Loucy (cell line): ENCODE measurements at regions not wholly inside any gene's neighbourhood (a gene's known extent, or its start where the extent isn't known, plus 50 kb on each side); places are given as distances from the start of the nearest gene placed in this dataset.

Source experiments
- H2AFZ ChIP-seq: fragments of 200-600 bp; sonication (generic); 2 replicates; pipeline ENCODE4 v1.6.0; 2016; ENCODE audit warnings: antibody characterized with exemption, mild to moderate bottlenecking, low read length, moderate library complexity
- H3F3A ChIP-seq: fragments of 200-600 bp; 2 replicates; pipeline ENCODE4 v1.6.0; 2016; ENCODE audit warnings: antibody characterized with exemption, low read depth, mild to moderate bottlenecking
- H3K27me3 ChIP-seq: fragments of 200-600 bp; sonication (generic); 2 replicates; pipeline ENCODE4 v1.6.1; 2014; ENCODE audit warnings: low read length, mild to moderate bottlenecking; ENCODE audit not compliant: insufficient read depth, poor library complexity, severe bottlenecking
- H3K36me3 ChIP-seq: fragments of 200-600 bp; sonication (generic); 2 replicates; pipeline ENCODE4 v1.6.1; 2016; ENCODE audit warnings: low read length; ENCODE audit not compliant: insufficient read depth
- H3K4me1 ChIP-seq: fragments of 200-600 bp; sonication (generic); 2 replicates; pipeline ENCODE4 v1.5.1; 2014; ENCODE audit warnings: low read length, mild to moderate bottlenecking; ENCODE audit not compliant: insufficient read depth, poor library complexity, severe bottlenecking
- H3K4me2 ChIP-seq: fragments of 200-600 bp; sonication (generic); 2 replicates; pipeline ENCODE4 v1.6.0; 2014; ENCODE audit warnings: antibody characterized with exemption, low read length, low read depth, mild to moderate bottlenecking; ENCODE audit not compliant: poor library complexity, severe bottlenecking
- H3K4me3 ChIP-seq: fragments of 200-600 bp; sonication (generic); 2 replicates; pipeline ENCODE4 v1.5.1; 2014; ENCODE audit warnings: low read length, mild to moderate bottlenecking, mixed read lengths; ENCODE audit not compliant: poor library complexity, severe bottlenecking
- H3K79me2 ChIP-seq: fragments of 200-600 bp; sonication (generic); 2 replicates; pipeline ENCODE4 v1.6.1; 2014; ENCODE audit warnings: low read length; ENCODE audit not compliant: insufficient read depth
- H3K9ac ChIP-seq: fragments of 200-600 bp; sonication (generic); 2 replicates; pipeline ENCODE4 v1.6.0; 2014; ENCODE audit warnings: mild to moderate bottlenecking, low read depth, low read length, moderate library complexity; ENCODE audit not compliant: poor library complexity, severe bottlenecking
- H3K9me2 ChIP-seq: fragments of 200-600 bp; sonication (generic); replicated peaks from 2 replicates; pipeline ENCODE4 v1.6.1; 2016; ENCODE audit warnings: low read depth, low read length, mixed read lengths
- H3K9me3 ChIP-seq: fragments of 200-600 bp; sonication (generic); 2 replicates; pipeline ENCODE4 v1.6.1; 2014; ENCODE audit warnings: mild to moderate bottlenecking, antibody characterized with exemption, low read length, low read depth; ENCODE audit not compliant: insufficient read depth
- H4K20me1 ChIP-seq: fragments of 200-600 bp; sonication (generic); 2 replicates; pipeline ENCODE4 v1.6.0; 2014; ENCODE audit warnings: antibody characterized with exemption, low read length, mild to moderate bottlenecking; ENCODE audit not compliant: insufficient read depth, poor library complexity, severe bottlenecking
- CTCF ChIP-seq: fragments of 200-600 bp; sonication (generic); conservative IDR thresholded peaks from 2 replicates; pipeline ENCODE4 v1.5.1; 2014; ENCODE audit warnings: mild to moderate bottlenecking, antibody characterized with exemption, low read length
- EZH2phosphoT487 ChIP-seq: fragments of 200-600 bp; IDR thresholded peaks from 2 replicates; pipeline ENCODE4 v1.6.1; 2018; ENCODE audit warnings: antibody characterized with exemption, mild to moderate bottlenecking, moderate library complexity, borderline replicate concordance

- Histone ChIP-seq H3F3A (no peaks in the 10 kb centered on the region), H4K20me1 (no peaks in the 10 kb centered on the region), H3K9me3 (no peaks in the 10 kb centered on the region), H3K9me2 (no peaks in the 10 kb centered on the region), H3K9ac (peak overlapping the region; percentile 45), H3K4me3 (no peak overlapping the region), H3K4me2 (no peak overlapping the region), H3K4me1 (peaks cover 74% of the 10 kb centered on the region), H3K79me2 (no peaks in the 10 kb centered on the region), H3K36me3 (no peaks in the 10 kb centered on the region), H3K27me3 (no peaks in the 10 kb centered on the region), H2AFZ (no peak overlapping the region)
- TF ChIP-seq EZH2phosphoT487 (no peak), CTCF (no peak)
Measured at GRCh38 chr2:128501006-128501690, 182.5 kb upstream of the HS6ST1 start.

GRCh38 chr2:128501700-128502099 lies 183.0 kb upstream of the HS6ST1 start:
- H3K27me3 ChIP-seq, result no peaks in the 10 kb centered on the region
- no peaks in the 10 kb centered on the region for H3K36me3 ChIP-seq
- TF ChIP-seq EZH2phosphoT487 (no peak), CTCF (no peak)
- no peaks in the 10 kb centered on the region for H3K9me2 ChIP-seq
- H3K9me3 ChIP-seq, result no peaks in the 10 kb centered on the region
- H3K9ac ChIP-seq, result peak overlapping the region; percentile 45
- no peak overlapping the region for H2AFZ ChIP-seq
- no peak overlapping the region for H3K4me3 ChIP-seq
- no peak overlapping the region for H3K4me2 ChIP-seq
- H3K4me1 ChIP-seq, result peaks cover 74% of the 10 kb centered on the region
- H3K79me2 ChIP-seq, result no peaks in the 10 kb centered on the region
- no peaks in the 10 kb centered on the region for H4K20me1 ChIP-seq
- no peaks in the 10 kb centered on the region for H3F3A ChIP-seq

- Histone ChIP-seq H3K9me3 (no peaks in the 10 kb centered on the region), H4K20me1 (no peaks in the 10 kb centered on the region), H3F3A (no peaks in the 10 kb centered on the region), H3K79me2 (no peaks in the 10 kb centered on the region), H3K9me2 (no peaks in the 10 kb centered on the region), H3K4me1 (peaks cover 74% of the 10 kb centered on the region), H3K27me3 (no peaks in the 10 kb centered on the region), H3K36me3 (no peaks in the 10 kb centered on the region), H3K9ac (peak overlapping the region; percentile 45), H2AFZ (no peak overlapping the region; the same call in 1 of the 2 replicates), H3K4me3 (no peak overlapping the region), H3K4me2 (no peak overlapping the region)
- TF ChIP-seq EZH2phosphoT487 (no peak), CTCF (no peak)
Measured at GRCh38 chr2:128502200-128502599, 183.5 kb upstream of the HS6ST1 start.
